ENCODE measurements at regions not wholly inside any gene's neighbourhood (a gene's known extent, or its start where the extent isn't known, plus 50 kb on each side); places are given as distances from the start of the nearest gene placed in this dataset.

DNA sequence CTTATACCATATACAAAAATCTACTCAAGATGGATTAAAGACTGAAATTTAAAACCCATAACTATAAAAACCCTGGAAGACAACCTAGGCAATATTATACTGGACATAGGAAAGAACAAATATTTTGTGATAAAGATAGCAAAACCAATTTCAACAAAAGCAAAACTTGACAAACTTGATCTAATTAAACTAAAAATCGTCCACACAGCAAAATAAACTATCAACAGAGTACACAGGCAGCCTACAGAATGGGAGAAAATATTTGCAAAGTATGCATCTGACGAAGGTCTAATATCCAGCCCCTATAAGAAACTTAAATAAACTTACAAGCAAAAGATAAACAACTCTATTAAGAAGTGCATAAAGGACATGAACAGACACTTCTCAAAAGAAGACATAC is 240.1 kb downstream of the HGF start:
- DNase-seq (ENCODE audit: low read depth), result no peak

DNA sequence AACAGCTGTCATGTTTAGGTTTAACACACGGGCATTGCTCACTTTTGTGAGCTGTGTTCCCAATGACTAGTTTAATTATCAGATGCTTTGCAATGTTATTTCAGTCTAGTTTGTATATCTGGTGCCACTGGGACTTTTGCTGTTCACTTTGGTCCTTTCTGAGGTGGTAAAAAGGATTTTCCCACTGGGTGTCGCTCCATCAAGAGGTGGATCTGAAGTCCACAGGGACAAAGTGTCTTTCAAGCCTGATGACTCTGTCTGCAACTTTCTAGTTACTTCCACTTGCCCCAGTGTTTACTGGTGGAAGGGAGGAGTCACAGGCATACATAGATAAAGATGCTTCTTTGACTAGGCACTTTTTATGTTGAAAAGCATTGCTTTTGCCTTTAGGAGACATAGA is 242.2 kb downstream of the HGF start:
- DNase-seq (ENCODE audit: low read depth), result no peak

GRCh38 chr7:81526971-81527370 is 242.9 kb downstream of the HGF start:
- no peak for DNase-seq (ENCODE audit: low read depth)

DNA sequence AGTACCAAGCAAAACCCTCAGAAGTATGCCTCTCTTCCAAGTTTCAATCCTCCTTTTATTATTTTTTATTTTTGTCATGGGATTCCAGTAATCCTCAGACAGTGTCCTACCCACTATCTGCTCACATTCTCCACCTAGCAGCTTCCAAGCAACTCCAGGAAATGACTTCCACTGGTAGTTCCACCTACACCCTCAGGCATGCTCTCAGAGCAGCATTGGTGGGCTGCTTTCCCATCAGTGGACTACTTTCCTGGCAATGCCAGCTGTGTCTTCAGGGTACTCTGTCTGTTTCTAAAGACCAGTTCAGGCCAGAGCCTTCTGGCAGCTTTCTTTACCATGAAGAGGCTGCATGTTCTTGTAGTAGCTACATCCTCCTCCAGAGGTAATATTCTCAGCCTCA is 244.0 kb downstream of the HGF start:
- no peak for DNase-seq (ENCODE audit: low read depth)

GRCh38 chr7:81519886-81520285 is 250.0 kb downstream of the HGF start:
- DNase-seq (ENCODE audit: low read depth), result no peak

DNA sequence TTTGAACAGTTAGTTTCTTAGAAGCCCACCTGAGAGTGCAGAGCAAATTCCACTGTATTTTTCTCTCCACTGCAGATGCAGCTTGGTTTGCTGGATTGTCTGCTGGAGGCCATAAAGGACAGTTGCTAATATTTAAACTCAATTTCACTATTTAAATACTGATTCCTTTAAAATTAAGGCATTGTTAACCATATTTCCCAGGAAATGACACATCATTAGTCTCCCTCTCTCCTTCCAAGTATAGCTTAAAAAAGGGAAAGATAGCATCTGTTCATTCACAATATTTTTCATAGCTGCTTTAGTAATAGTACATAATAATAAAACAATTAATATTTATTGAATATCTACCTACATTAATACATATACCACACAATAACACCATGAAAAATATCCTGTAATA is 252.9 kb downstream of the HGF start:
- DNase-seq (ENCODE audit: low read depth), result no peak

DNA sequence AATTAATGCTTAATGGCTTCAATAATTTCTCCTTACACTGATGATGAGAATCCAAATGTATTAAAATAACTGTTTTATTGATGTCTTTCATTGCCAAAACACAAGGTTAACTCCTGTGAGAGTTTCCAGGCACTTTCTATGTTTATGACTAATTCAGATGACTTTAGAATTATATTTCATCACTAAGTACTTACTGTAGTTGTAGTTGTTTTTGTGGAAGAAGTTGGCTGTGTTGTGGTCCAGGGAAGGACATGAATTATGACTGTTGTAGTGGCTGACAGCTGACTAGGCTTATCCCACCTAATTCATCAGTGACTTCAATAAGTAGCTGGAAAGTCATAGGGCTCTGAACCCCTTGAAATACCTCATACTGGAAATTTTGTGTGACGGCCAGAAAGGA is 254.8 kb downstream of the HGF start:
- DNase-seq (ENCODE audit: low read depth), result peak; percentile 60

- DNase-seq (ENCODE audit: low read depth), result no peak
These were observed 255.3 kb downstream of the HGF start for GRCh38 chr7:81514546-81514945.

DNA sequence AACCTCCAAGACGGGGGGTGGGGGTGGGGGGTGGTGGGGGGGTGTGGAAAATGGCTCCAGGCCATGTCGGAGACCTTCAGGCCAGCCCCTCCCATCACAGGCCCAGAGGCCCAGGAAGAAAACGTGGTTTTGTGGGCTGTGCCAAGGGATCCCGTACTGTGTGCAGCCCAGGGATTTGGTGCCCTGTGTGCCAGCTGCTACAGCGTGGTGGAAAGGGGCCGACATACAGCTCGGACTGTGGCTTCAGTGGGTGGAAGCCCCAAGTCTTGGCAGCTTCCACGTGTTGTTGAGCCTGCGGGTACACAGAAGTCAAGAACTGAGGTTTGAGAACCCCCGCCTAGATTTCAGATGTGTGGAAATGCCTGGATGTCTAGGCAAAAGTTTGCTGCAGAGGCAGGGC is 259.7 kb downstream of the HGF start:
- no peak for DNase-seq (ENCODE audit: low read depth)

DNA sequence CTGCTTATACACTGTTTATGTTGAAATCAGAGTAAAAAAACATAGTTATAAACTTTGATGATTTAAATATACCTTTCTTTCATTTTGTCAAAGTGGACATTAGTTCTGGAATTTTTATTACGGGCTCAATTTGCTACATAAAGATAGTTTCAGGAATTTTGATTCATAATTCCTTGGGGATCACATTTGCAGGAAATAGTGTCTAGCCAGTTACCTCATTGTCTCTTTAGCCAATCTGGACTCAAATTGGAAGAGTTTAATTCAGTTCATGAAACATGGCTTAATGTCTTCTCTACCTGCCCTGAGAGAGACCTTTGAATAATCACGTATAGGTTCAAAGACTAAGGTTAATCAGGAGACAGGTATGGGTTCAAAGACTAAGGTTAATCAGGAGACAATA is 262.6 kb downstream of the HGF start:
- DNase-seq (ENCODE audit: low read depth), result no peak

GRCh38 chr7:81506609-81507008 is 263.2 kb downstream of the HGF start:
- DNase-seq (ENCODE audit: low read depth), result no peak

DNA sequence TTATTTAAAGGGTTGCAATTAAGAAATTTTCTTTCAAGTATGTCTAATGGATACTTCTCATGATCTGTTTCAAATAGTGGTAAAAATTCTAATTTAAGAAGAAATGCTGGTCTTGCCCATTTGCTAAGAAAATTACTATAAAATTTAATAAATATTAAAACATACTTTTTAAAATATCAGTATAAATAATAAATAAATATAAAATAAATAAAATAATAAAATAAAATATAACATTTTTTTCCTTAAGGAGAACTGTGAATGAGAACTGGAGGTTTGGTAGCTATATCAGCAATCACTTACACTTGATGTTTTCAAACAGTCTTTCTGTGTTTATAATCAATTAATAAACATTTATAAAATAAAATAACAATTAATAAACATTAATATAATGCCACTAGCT is 266.1 kb downstream of the HGF start:
- DNase-seq (ENCODE audit: low read depth), result no peak

- DNase-seq (ENCODE audit: low read depth), result no peak
These were observed 266.5 kb downstream of the HGF start for GRCh38 chr7:81503336-81503735.

- DNase-seq (ENCODE audit: low read depth), result peak; percentile 41
These were observed 268.6 kb downstream of the HGF start for GRCh38 chr7:81501220-81501619.

- DNase-seq (ENCODE audit: low read depth), result no peak
These were observed 269.2 kb downstream of the HGF start for GRCh38 chr7:81500631-81501030.

DNA sequence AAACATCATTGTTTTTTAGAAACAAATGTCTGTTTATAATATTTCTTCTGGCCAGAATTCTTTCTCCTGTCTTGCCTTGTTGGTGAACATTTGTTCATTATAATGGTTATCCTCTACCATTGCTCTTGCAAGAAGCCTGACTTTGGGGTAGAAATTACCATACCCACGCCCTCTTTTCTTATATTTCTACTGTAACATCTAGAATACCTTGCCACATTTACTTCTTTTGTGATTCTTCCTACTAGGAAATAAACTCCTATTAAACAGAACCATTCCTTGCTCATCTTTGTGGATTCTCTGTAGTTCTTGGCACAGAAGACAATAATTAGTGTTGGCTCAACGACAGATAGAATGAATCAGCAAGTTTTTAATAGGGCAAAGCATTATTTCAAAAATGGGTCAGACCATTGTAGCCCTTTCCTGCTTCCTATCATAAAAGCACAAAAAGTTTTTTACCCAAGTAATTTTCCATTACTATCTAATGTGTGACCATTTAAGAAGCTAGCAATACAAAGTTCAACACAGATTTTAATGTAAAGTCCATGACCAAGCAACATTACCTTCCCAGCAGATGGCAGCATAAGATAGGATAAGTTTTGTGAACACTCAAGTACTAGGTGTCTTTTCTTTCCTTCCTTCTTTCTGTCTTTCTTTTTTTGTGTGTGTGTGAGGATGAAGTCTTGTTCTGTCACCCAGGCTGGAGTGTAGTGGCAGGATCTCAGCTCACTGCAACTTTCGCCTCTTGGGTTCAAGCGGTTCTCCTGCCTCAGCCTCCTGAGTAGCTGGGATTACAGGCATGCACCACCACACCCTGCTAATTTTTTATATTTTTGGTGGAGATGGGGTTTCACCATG is 270.4 kb downstream of the HGF start:
- peak; percentile 79 for DNase-seq (ENCODE audit: low read depth)

DNA sequence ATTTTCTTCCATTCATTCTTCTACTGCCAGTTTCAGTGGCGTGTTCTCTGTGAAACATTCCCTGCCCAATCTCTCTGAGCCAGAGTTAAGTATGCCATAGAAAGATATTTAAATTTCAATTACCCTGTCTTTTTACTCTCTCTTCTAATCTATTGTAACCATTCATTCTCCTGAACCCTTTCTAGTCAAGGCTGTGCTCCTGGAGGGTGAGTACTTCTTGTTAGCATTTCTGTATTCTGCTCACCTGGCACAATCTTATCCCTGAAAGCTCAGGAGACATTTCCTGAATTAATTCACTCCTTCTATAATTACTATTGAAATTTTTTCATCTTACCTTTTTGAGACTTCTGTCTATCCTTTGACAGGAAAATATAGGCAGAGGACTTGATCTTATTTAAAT is 271.7 kb downstream of the HGF start:
- no peak for DNase-seq (ENCODE audit: low read depth)

DNA sequence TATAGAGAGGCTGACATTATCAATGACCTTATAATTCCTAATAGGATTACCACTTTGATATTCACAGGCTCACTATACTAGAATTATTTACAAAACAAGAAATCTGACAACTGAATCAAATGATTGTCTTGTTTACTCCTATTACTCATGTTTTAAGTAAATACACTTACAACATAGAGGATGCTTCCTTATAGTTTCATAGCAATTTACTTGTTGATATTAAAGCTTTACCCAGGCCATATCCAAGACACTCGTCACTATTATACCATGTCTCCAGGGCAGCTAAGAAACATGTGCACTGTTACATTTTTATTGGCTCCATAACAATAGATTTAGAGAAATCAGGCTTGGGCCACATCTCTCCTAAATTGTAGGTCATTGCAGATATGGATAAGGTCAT is 276.9 kb downstream of the HGF start:
- no peak for DNase-seq (ENCODE audit: low read depth)

- DNase-seq (ENCODE audit: low read depth), result no peak
These were observed 277.6 kb downstream of the HGF start for GRCh38 chr7:81492240-81492639.

GRCh38 chr7:81491573-81491972 is 278.3 kb downstream of the HGF start:
- no peak for DNase-seq (ENCODE audit: low read depth)

GRCh38 chr7:81488210-81488609 is 281.6 kb downstream of the HGF start:
- DNase-seq (ENCODE audit: low read depth), result no peak

DNA sequence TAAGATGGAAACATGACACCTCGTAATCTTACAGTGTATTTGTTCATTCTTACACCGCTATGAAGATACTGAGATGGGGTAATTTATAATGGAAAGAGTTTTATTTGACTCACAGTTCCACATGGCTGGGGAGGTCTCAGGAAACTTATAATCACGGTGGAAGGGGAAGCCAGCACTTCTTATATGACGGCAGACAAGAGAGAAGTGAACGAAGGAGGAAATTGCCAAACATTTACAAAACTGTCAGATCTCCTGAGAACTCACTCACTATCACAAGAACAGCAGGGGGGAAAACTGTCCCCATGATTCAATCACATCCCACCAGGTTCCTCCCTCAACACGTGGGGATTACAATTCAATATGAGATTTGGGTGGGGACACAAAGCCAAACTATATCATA is 282.3 kb downstream of the HGF start:
- DNase-seq (ENCODE audit: low read depth), result no peak

DNA sequence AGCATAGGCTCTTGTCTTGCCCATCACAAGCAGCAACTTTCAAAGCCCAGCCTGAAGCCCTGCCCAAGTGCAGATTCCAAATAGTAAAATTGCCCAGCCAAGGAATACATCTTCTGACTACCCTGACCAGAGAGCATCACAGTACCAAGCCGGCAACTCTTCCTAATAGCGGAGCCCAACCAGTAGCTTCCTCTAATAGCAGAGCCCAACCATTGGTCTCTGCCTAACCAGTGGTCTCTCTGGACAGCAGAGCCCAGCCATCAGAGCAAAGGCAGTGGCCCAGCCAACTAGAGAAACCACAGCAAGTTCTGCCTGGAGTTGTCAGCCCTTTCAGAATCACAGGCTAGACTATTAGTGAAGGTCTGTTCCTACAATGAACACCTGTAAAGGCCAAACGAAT is 285.6 kb downstream of the HGF start:
- DNase-seq (ENCODE audit: low read depth), result peak; percentile 96

DNA sequence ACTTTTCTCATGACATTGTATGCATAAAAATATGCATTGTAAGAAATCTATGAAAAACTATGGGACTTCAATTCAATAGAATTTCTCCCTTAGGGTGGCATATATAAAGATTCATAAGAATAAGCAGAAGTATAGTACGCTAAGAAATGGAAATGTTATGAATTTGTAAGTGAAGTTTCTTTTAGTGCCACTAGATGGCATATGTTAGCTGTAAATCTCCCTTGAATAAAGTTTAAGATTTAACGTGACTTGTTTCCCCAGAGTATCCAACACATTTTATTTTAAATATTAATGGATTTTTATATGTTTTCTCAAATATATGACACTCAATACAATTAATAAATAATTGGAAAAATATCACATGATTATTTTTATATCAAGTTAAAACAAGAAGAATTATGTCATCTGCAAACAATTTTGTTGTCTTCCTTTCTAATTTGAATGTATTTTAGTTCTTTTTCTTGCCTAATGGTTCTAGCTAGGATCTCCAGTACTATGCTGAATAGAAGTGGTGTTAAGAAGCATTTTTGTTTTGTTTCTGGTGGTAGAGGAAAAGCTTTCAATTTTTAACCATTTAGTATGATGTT is 287.2 kb downstream of the HGF start:
- DNase-seq (ENCODE audit: low read depth), result no peak
